CD4-positive, CD25-positive, alpha-beta regulatory T cell (primary cell): ENCODE measurements at regions not wholly inside any gene's neighbourhood (a gene's known extent, or its start where the extent isn't known, plus 50 kb on each side); places are given as distances from the start of the nearest gene placed in this dataset.

ENCODE experiments used
- ATAC-seq, 2 donors: fragments of 150-1000 bp; cut with Tn5 transposase; one replicate each; pipeline ENCODE4 v1.10.0; 2021; ENCODE audit warnings: low read depth in 2 of 2, moderate number of reproducible peaks in 2 of 2, moderate library complexity in 1 of 2
- DNase-seq, 3 donors: peaks; one replicate each; pipeline versions ENCODE4 v3.0.0 to v3.0.0-alpha.2; 2012 to 2022; ENCODE audit warnings: mixed read lengths in 1 of 3
- H3K27ac ChIP-seq: one replicate; pipeline ENCODE4 v1.7.0; 2013; ENCODE audit warnings: mild to moderate bottlenecking, low read length; ENCODE audit not compliant: insufficient read depth, poor library complexity, severe bottlenecking
- H3K27me3 ChIP-seq: one replicate; pipeline ENCODE4 v1.7.0; 2013; ENCODE audit warnings: low read length; ENCODE audit not compliant: control insufficient read depth, insufficient read depth
- H3K36me3 ChIP-seq: one replicate; pipeline ENCODE4 v1.7.0; 2013; ENCODE audit warnings: mild to moderate bottlenecking, low read length, moderate library complexity; ENCODE audit not compliant: control insufficient read depth, insufficient read depth
- H3K4me1 ChIP-seq: 2 replicates; pipeline ENCODE4 v1.7.0; 2013; ENCODE audit warnings: mild to moderate bottlenecking, low read length; ENCODE audit not compliant: insufficient read depth, control insufficient read depth, poor library complexity, severe bottlenecking
- H3K4me3 ChIP-seq: one replicate; pipeline ENCODE4 v1.7.0; 2013; ENCODE audit warnings: low read depth, mild to moderate bottlenecking, low read length, moderate library complexity
- H3K9me3 ChIP-seq, 2 experiments: 1 replicate in 1 of 2; 2 replicates in 1 of 2; pipeline ENCODE4 v1.7.0; 2013; ENCODE audit warnings: low read length in 2 of 2, mild to moderate bottlenecking in 1 of 2, moderate library complexity in 1 of 2; ENCODE audit not compliant: control insufficient read depth in 2 of 2
- H3K27ac Mint-ChIP-seq, 3 donors: one replicate each; pipeline ENCODE4 v1.8.0; 2020 to 2022; ENCODE audit warnings: mild to moderate bottlenecking in 3 of 3, mixed read lengths in 3 of 3, moderate library complexity in 2 of 3
- H3K27me3 Mint-ChIP-seq: one replicate; pipeline ENCODE4 v1.8.0; 2022; ENCODE audit warnings: mild to moderate bottlenecking, mixed read lengths
- H3K36me3 Mint-ChIP-seq: one replicate; pipeline ENCODE4 v1.8.0; 2020; ENCODE audit warnings: mixed read lengths
- H3K4me1 Mint-ChIP-seq, 4 donors: one replicate each; pipeline ENCODE4 v1.8.0; 2020 to 2022; ENCODE audit warnings: mixed read lengths in 4 of 4, mild to moderate bottlenecking in 1 of 4
- H3K4me3 Mint-ChIP-seq, 4 donors: one replicate each; pipeline ENCODE4 v1.8.0; 2020 to 2022; ENCODE audit warnings: mild to moderate bottlenecking in 4 of 4, mixed read lengths in 4 of 4, moderate library complexity in 3 of 4
- H3K9me3 Mint-ChIP-seq, 7 donors: one replicate each; pipeline ENCODE4 v1.8.0; 2020 to 2022; ENCODE audit warnings: mixed read lengths in 7 of 7, mild to moderate bottlenecking in 3 of 7, moderate library complexity in 2 of 7

DNA sequence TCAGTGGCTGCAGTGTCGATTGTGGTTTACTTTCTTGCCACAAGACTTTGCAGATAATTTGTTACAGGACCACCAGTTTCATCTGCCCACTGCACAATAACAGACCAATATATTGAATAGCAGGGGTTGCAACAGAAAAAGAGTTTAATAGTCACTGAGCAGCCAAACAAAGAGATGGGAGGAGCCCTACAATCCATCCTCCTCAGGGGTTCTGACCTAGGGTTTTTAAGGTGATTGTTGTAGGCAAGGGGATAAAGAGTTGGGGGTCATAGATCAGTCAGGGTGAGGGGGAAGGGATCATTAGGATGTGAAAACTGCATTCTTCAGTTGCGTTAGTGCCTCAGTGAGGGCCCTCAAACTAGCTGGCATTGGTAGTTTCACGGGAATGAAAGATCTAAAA is 110.7 kb upstream of the OLFM3 start:
- Histone ChIP-seq H3K27me3 (no peaks in the 10 kb centered on the region), H3K4me3 (no peak overlapping the region), H3K4me1 (no peaks in the 10 kb centered on the region), H3K9me3 (no peaks in the 10 kb centered on the region), H3K27ac (no peak overlapping the region), H3K36me3 (no peaks in the 10 kb centered on the region)
- H3K36me3 Mint-ChIP-seq, result no peaks in the 10 kb centered on the region
- H3K27ac Mint-ChIP-seq, result no peak overlapping the region
- ATAC-seq (no peak), DNase-seq (no peak)
- H3K27me3 Mint-ChIP-seq, result no peaks in the 10 kb centered on the region
- peaks cover 0 to 5% (median 4%) of the 10 kb centered on the region in 7 donors for H3K9me3 Mint-ChIP-seq
- H3K4me1 Mint-ChIP-seq, result no peaks in the 10 kb centered on the region
- H3K4me3 Mint-ChIP-seq, result no peak overlapping the region

DNA sequence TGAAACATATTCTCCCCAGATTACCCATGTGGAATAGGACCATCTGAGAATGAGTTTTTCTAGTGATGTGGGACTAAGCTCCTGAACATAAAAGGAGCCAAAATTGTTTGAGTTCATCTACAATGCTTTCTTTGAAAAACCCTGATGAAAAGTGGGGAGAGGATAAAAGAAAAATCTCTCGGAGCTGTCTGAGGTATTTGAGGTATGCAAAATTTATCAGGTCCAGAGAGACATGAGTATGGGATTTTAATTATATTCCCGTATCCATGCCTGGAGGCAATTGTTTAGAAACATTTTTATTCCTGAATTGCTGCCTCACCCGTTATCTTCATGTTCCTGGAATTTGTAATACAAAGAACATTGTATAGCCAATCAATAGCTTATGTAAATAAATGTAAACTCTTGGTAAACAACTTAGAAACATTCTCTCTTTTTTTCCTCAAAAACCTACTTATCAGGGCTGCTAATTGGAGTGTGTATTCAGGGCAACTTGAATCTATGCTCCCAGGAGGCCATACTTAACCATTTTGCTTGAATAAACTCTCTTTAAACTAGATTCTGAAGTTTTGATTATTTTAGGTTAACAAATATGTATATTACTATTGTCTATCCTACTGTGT is 109.3 kb upstream of the OLFM3 start:
- H3K27me3 ChIP-seq, result no peaks in the 10 kb centered on the region
- no peak overlapping the region for H3K4me3 ChIP-seq
- Mint-ChIP-seq H3K9me3 (peaks cover 0 to 5% (median 4%) of the 10 kb centered on the region in 7 donors), H3K27ac (no peak overlapping the region), H3K4me1 (no peaks in the 10 kb centered on the region), H3K4me3 (no peak overlapping the region), H3K27me3 (no peaks in the 10 kb centered on the region), H3K36me3 (no peaks in the 10 kb centered on the region)
- no peak for DNase-seq
- no peaks in the 10 kb centered on the region for H3K36me3 ChIP-seq
- ATAC-seq, result no peak
- no peaks in the 10 kb centered on the region for H3K9me3 ChIP-seq
- H3K27ac ChIP-seq, result no peak overlapping the region
- H3K4me1 ChIP-seq, result no peaks in the 10 kb centered on the region

DNA sequence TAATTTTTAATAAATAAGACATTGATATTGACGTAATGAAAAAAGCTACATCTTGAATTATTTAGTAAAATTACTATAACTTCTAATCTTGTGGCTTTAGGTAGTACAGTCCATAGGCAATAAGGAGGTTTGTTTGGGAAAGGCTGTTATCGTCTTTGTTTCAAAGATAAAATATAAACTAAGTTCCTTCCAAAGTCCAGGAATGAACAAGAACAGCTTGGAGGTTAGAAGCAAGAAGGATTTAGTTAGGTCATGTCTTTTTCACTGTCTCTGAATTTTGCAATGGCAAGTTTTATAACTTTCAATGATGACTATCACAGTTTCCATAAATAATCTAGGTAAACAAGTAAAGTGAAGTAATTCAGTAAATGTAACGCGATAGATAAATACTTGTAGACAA is 106.9 kb upstream of the OLFM3 start:
- Histone ChIP-seq H3K4me1 (no peaks in the 10 kb centered on the region), H3K27me3 (no peaks in the 10 kb centered on the region), H3K4me3 (no peak overlapping the region), H3K36me3 (no peaks in the 10 kb centered on the region), H3K9me3 (no peaks in the 10 kb centered on the region), H3K27ac (no peak overlapping the region)
- Mint-ChIP-seq H3K27me3 (no peaks in the 10 kb centered on the region), H3K4me3 (no peak overlapping the region), H3K4me1 (no peaks in the 10 kb centered on the region), H3K9me3 (peaks cover 0 to 5% (median 2%) of the 10 kb centered on the region in 7 donors), H3K27ac (no peak overlapping the region), H3K36me3 (no peaks in the 10 kb centered on the region)
- no peak for DNase-seq
- ATAC-seq, result no peak

DNA sequence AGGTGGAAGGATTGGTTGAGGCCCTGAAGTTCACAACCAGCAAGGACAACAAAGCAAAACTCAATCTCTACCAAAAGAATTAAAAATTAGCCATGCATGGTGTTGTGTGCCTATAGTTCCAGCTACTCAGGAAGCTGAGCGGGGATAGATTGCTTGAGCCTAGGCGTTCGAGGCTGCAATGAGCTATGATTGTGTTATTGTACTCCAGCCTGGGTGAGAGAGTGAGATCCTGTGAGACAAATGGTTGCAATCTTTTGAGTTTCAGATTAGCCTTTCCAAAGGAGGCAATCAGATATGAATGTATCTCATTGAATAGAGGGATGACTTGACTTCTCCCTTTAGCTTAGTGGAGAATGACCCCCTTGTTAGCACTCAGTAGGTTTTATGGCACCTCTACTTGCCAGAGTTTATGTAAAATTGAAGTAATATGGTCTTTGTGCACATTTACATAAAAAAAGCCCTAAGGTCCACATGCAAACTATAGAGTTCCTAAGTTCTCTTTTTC is 105.6 kb upstream of the OLFM3 start:
- Histone ChIP-seq H3K36me3 (no peaks in the 10 kb centered on the region), H3K4me3 (no peak overlapping the region), H3K4me1 (no peaks in the 10 kb centered on the region), H3K27me3 (no peaks in the 10 kb centered on the region), H3K9me3 (no peaks in the 10 kb centered on the region), H3K27ac (no peak overlapping the region)
- ATAC-seq, result no peak
- no peak overlapping the region for H3K27ac Mint-ChIP-seq
- no peaks in the 10 kb centered on the region for H3K4me1 Mint-ChIP-seq
- DNase-seq, result no peak
- H3K4me3 Mint-ChIP-seq, result no peak overlapping the region
- H3K9me3 Mint-ChIP-seq, result peaks cover 0 to 9% (median 2%) of the 10 kb centered on the region in 7 donors
- no peaks in the 10 kb centered on the region for H3K36me3 Mint-ChIP-seq
- no peaks in the 10 kb centered on the region for H3K27me3 Mint-ChIP-seq

DNA sequence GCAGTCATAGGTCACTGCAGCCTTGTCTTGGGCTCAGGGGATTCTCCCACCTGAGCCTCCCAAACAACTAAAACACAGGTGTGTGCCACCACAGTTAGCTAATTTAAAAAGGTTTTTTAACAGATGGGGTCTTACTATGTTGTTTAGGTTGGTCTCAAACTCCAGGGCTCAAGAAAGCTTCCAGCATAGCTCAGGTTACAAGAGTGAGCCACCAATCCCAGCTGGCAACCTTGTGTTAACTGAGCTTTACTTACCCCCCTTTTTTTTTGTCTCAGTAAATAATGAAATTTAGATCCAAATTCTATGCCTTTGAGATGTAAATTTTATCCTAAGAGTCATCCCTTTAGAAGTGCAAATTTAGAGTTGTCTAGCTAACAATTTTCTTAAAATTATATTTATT is 103.9 kb upstream of the OLFM3 start:
- no peak overlapping the region for H3K4me3 ChIP-seq
- no peaks in the 10 kb centered on the region for H3K36me3 ChIP-seq
- H3K27ac ChIP-seq, result no peak overlapping the region
- H3K4me1 ChIP-seq, result no peaks in the 10 kb centered on the region
- H3K4me1 Mint-ChIP-seq, result no peaks in the 10 kb centered on the region
- H3K27ac Mint-ChIP-seq, result no peak overlapping the region
- DNase-seq, result no peak
- H3K9me3 Mint-ChIP-seq, result peaks cover 0 to 6% (median 0%) of the 10 kb centered on the region in 7 donors
- no peaks in the 10 kb centered on the region for H3K9me3 ChIP-seq
- H3K27me3 Mint-ChIP-seq, result no peaks in the 10 kb centered on the region
- H3K36me3 Mint-ChIP-seq, result no peaks in the 10 kb centered on the region
- no peaks in the 10 kb centered on the region for H3K27me3 ChIP-seq
- no peak overlapping the region for H3K4me3 Mint-ChIP-seq
- ATAC-seq, result no peak

DNA sequence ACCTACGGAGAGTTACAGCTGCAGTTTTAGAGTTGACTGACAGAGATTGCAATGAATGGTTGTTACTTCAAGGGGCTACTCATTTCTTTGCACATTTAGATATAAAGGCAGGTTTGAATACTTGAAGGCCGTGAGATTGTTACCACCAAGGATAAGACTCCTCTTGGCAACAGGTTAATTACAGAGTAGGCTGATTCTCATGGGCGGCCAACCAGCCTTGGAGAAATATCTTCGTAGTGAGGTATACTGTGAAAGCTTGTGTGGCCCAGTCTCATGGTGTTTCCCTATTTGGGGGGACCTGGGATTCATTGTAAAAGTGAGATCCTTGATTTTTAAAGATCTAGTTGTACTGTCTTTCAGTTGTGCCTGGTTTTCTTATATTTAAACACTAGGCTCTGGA is 103.2 kb upstream of the OLFM3 start:
- H3K4me3 ChIP-seq, result no peak overlapping the region
- DNase-seq (no peak), ATAC-seq (no peak)
- H3K9me3 ChIP-seq, result no peaks in the 10 kb centered on the region
- H3K27ac ChIP-seq, result no peak overlapping the region
- no peaks in the 10 kb centered on the region for H3K27me3 ChIP-seq
- no peaks in the 10 kb centered on the region for H3K4me1 ChIP-seq
- Mint-ChIP-seq H3K4me1 (no peaks in the 10 kb centered on the region), H3K27ac (no peak overlapping the region), H3K9me3 (peaks cover 0 to 6% (median 0%) of the 10 kb centered on the region in 7 donors), H3K4me3 (no peak overlapping the region), H3K36me3 (no peaks in the 10 kb centered on the region), H3K27me3 (no peaks in the 10 kb centered on the region)
- no peaks in the 10 kb centered on the region for H3K36me3 ChIP-seq

DNA sequence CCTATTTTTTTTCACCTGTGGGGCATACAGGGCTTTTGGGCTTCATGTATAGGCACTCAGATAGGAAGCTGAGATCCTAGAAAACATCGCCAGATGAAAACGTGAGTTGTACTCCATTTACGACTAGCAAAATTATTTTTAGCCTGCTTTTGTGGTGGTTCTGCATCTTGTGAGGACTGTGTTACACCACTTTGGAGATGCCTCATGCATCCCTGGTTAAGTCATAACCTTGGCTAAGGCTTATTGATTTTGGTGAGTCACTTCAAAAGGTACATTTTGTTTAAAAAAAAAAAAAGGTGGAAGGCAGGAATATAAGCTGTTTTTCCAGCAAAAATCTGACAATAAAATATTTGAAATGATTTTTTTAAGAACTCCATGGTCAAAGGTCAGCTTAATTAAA is 101.8 kb upstream of the OLFM3 start:
- Mint-ChIP-seq H3K9me3 (peaks cover 0 to 6% (median 1%) of the 10 kb centered on the region in 7 donors), H3K27me3 (no peaks in the 10 kb centered on the region), H3K36me3 (no peaks in the 10 kb centered on the region), H3K27ac (no peak overlapping the region), H3K4me3 (no peak overlapping the region), H3K4me1 (no peaks in the 10 kb centered on the region)
- no peak overlapping the region for H3K4me3 ChIP-seq
- H3K4me1 ChIP-seq, result no peaks in the 10 kb centered on the region
- ATAC-seq (no peak), DNase-seq (no peak)
- H3K27me3 ChIP-seq, result no peaks in the 10 kb centered on the region
- H3K27ac ChIP-seq, result no peak overlapping the region
- no peaks in the 10 kb centered on the region for H3K36me3 ChIP-seq
- H3K9me3 ChIP-seq, result no peaks in the 10 kb centered on the region

DNA sequence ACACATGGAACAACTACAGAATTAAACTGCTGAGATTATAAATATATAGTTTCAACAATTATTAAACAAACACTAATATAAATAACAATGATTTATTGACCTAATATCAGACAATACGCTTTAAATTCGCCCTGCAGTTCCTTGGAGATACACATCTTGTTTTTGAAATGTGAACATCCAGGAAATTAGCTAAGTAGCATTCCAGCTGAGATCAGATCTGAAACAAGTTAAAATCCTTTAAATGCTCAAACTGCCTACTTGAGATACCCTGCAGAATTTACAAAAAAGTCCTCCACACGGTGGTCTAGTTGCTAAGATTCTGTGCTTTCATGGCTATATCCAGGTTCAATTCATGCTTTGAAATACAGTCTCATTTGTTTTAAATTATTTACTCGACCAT is 101.4 kb upstream of the OLFM3 start:
- Histone ChIP-seq H3K4me1 (no peaks in the 10 kb centered on the region), H3K4me3 (no peak overlapping the region), H3K27me3 (no peaks in the 10 kb centered on the region), H3K36me3 (no peaks in the 10 kb centered on the region), H3K27ac (no peak overlapping the region), H3K9me3 (no peaks in the 10 kb centered on the region)
- ATAC-seq (no peak), DNase-seq (no peak)
- Mint-ChIP-seq H3K4me1 (no peaks in the 10 kb centered on the region), H3K27me3 (no peaks in the 10 kb centered on the region), H3K9me3 (peaks cover 0 to 6% (median 1%) of the 10 kb centered on the region in 7 donors), H3K4me3 (no peak overlapping the region), H3K27ac (no peak overlapping the region), H3K36me3 (no peaks in the 10 kb centered on the region)
